ENCODE measurements at regions not wholly inside any gene's neighbourhood (a gene's known extent, or its start where the extent isn't known, plus 50 kb on each side); places are given as distances from the start of the nearest gene placed in this dataset.

DNA sequence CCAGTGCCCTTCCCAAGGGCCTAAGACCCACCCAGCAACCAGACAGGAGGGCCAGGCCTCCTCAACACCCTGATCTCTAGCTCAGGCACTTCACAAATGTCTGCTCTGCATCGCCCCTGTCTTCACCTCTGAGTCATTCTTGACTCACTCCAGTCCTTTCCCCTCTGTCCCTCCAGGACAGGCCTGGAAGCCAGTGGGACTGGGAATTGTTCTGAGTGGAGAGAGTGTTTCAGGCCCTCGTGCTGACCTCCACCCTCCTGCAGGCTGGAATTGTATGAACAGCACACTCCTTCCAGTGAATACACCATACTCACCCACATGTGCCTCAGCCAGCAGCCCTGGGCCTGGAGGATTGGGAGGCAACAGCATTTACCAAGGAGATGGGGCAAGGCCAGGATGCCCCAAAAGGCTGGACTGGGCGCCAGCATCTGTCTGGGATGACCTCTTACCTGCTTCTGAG, 304.2 kb downstream of the CYP26B1 start:
- TF ChIP-seq CTCF (conservative IDR thresholded peaks at IDR 0.05; ENCODE audit: low read depth, low read length) = no peak
- no peak for TF ChIP-seq EZH2 (IDR thresholded peaks at IDR 0.05; ENCODE audit: borderline replicate concordance, low read depth, low read length, poor library complexity, severe bottlenecking)

All from A673 (cell line).